ENCODE measurements at regions not wholly inside any gene's neighbourhood (a gene's known extent, or its start where the extent isn't known, plus 50 kb on each side); places are given as distances from the start of the nearest gene placed in this dataset.

DNA sequence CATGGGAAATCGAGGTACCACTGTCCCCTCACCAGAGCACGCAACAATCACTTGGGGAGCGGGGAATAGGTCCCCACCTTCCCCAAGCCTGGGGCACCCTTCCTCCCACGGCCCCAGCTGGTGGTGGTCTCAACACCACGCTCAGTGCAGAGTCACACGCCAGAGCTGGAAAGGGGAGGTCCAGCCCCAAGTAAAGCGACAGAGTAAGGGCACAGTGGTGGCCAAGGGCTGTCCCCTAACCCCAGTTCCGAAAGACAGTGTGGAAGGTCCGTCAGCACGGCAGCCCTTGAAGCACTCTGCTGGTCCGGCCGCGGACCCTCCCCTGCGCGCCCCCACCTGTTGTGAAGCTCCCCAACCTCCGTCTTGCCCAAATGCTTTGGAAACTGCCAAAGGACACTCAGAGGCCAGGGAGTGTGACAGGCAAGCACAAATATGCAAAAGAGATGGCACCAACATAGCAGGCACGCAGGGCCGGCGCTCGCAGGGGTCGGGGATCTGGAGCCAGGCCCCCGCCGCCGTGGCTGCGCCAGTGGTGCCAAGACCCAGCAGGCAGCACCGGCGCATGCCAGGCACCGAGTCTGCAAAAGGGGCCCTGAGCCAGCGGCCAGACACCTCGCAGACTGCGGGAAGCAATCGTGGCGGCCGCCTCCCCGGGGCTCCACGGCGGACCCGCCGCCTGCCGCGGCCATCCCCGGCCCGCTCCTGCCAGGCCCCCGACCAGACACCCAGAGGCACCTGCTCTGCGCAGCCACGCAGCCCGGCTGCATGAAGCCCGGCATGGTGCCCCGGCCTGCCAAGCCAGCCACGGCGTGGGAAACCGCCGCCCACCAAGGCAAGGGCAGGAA, 51.6 kb upstream of the SRRM3 start:
- no peak for DNase-seq (ENCODE audit: low read depth in 2 of 2)

All from fibroblast of skin of left quadriceps (primary cell).